HepG2 (cell line): ENCODE measurements at regions not wholly inside any gene's neighbourhood (a gene's known extent, or its start where the extent isn't known, plus 50 kb on each side); places are given as distances from the start of the nearest gene placed in this dataset.
A peak's percentile ranks its signal among the peaks of the same experiment; 100 is the strongest.

Experiments used
- JUNB ChIP-seq: sonication (generic); formaldehyde crosslinking; IDR thresholded peaks from 2 replicates; pipeline ENCODE4 v1.8.0; 2022; ENCODE audit warnings: missing genetic modification reagents, mild to moderate bottlenecking, borderline replicate concordance
- TEAD3 ChIP-seq: optimal IDR thresholded peaks from 2 replicates; pipeline ENCODE3; 2016; ENCODE audit warnings: borderline replicate concordance
- ZZZ3 ChIP-seq: sonication (generic); formaldehyde crosslinking; IDR thresholded peaks from 2 replicates; pipeline ENCODE4 v1.4.0; 2020; ENCODE audit warnings: missing genetic modification reagents, mild to moderate bottlenecking, borderline replicate concordance
- TF ChIP-seq, protein P1 (sequence below): sonication (generic); formaldehyde crosslinking; IDR thresholded peaks from 2 replicates; pipeline ENCODE4 v1.5.0; 2020; ENCODE audit warnings: mild to moderate bottlenecking, missing genetic modification reagents, borderline replicate concordance
- TF ChIP-seq, protein P2 (sequence below): sonication (generic); formaldehyde crosslinking; IDR thresholded peaks from 2 replicates; pipeline ENCODE4 v1.4.0; 2020; ENCODE audit warnings: mild to moderate bottlenecking, missing genetic modification reagents
- TF ChIP-seq, protein P3 (sequence below): sonication (generic); formaldehyde crosslinking; IDR thresholded peaks from 2 replicates; pipeline ENCODE4 v1.4.0; 2020; ENCODE audit warnings: missing genetic modification reagents
- TF ChIP-seq, protein P4 (sequence below): sonication (generic); formaldehyde crosslinking; IDR thresholded peaks from 2 replicates; pipeline ENCODE4 v1.8.1; 2023; ENCODE audit warnings: missing genetic modification reagents, inconsistent platforms, borderline replicate concordance
- TF ChIP-seq, protein P5 (sequence below): sonication (generic); formaldehyde crosslinking; IDR thresholded peaks from 2 replicates; pipeline ENCODE4 v1.5.0; 2020; ENCODE audit warnings: missing genetic modification reagents, mild to moderate bottlenecking, borderline replicate concordance

DNA sequence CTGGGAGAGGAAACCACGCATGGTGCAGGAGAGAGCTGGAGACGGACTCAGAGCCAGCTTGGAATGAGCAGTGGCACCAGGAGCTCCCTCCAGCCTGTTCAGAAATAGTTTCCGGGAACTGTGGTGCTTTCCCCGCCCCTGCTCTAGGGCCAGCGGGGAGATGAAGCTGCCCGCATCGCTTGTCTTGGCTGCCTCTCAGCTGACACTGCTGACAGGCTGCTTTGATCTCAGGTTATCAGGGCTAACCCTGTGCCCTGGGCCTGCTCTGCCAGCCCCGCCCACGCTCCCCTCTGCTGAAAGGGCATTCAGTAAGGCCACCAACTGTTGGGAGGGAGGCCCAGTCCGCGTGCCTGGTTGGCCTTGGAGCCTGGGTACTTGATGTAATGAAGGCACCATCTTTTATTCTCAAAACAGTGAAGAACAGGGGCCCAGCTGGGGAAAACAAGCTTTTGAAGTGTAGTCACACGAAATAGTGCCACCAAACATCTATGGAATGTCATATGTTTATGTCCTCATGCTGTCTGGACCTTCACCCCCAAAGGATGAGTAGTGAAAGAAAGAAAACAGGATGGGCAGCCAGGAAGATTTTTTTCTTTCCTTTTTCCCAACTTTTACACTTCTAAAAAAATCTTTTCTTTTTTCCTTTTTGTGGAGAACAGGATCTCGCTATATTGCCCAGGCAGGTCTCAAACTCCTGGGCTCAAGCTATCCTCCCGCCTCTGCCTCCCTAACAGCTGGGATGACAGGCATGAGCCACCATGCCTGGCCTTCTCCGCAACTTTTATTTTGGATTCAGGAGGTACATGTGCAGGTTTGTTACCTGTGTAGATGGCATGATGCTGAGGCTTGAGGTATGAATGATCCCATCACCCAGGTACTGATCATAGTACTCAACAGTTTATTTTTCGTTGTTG lies 115.9 kb upstream of the TBX3 start (continued):
- TF ChIP-seq, protein P1, sequence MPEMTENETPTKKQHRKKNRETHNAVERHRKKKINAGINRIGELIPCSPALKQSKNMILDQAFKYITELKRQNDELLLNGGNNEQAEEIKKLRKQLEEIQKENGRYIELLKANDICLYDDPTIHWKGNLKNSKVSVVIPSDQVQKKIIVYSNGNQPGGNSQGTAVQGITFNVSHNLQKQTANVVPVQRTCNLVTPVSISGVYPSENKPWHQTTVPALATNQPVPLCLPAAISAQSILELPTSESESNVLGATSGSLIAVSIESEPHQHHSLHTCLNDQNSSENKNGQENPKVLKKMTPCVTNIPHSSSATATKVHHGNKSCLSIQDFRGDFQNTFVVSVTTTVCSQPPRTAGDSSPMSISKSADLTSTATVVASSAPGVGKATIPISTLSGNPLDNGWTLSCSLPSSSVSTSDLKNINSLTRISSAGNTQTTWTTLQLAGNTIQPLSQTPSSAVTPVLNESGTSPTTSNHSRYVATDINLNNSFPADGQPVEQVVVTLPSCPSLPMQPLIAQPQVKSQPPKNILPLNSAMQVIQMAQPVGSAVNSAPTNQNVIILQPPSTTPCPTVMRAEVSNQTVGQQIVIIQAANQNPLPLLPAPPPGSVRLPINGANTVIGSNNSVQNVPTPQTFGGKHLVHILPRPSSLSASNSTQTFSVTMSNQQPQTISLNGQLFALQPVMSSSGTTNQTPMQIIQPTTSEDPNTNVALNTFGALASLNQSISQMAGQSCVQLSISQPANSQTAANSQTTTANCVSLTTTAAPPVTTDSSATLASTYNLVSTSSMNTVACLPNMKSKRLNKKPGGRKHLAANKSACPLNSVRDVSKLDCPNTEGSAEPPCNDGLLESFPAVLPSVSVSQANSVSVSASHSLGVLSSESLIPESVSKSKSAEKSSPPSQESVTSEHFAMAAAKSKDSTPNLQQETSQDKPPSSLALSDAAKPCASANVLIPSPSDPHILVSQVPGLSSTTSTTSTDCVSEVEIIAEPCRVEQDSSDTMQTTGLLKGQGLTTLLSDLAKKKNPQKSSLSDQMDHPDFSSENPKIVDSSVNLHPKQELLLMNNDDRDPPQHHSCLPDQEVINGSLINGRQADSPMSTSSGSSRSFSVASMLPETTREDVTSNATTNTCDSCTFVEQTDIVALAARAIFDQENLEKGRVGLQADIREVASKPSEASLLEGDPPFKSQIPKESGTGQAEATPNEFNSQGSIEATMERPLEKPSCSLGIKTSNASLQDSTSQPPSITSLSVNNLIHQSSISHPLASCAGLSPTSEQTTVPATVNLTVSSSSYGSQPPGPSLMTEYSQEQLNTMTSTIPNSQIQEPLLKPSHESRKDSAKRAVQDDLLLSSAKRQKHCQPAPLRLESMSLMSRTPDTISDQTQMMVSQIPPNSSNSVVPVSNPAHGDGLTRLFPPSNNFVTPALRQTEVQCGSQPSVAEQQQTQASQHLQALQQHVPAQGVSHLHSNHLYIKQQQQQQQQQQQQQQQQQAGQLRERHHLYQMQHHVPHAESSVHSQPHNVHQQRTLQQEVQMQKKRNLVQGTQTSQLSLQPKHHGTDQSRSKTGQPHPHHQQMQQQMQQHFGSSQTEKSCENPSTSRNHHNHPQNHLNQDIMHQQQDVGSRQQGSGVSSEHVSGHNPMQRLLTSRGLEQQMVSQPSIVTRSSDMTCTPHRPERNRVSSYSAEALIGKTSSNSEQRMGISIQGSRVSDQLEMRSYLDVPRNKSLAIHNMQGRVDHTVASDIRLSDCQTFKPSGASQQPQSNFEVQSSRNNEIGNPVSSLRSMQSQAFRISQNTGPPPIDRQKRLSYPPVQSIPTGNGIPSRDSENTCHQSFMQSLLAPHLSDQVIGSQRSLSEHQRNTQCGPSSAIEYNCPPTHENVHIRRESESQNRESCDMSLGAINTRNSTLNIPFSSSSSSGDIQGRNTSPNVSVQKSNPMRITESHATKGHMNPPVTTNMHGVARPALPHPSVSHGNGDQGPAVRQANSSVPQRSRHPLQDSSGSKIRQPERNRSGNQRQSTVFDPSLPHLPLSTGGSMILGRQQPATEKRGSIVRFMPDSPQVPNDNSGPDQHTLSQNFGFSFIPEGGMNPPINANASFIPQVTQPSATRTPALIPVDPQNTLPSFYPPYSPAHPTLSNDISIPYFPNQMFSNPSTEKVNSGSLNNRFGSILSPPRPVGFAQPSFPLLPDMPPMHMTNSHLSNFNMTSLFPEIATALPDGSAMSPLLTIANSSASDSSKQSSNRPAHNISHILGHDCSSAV (CRISPR knock-in tag) = no peak
- TF ChIP-seq JUNB (CRISPR knock-in tag) (no peak; the same call in 1 of the 2 replicates), ZZZ3 (CRISPR knock-in tag) (peak; percentile 29; the same call in 1 of the 2 replicates), TEAD3 (CRISPR knock-in tag) (peak; percentile 96)
- TF ChIP-seq, protein P2, sequence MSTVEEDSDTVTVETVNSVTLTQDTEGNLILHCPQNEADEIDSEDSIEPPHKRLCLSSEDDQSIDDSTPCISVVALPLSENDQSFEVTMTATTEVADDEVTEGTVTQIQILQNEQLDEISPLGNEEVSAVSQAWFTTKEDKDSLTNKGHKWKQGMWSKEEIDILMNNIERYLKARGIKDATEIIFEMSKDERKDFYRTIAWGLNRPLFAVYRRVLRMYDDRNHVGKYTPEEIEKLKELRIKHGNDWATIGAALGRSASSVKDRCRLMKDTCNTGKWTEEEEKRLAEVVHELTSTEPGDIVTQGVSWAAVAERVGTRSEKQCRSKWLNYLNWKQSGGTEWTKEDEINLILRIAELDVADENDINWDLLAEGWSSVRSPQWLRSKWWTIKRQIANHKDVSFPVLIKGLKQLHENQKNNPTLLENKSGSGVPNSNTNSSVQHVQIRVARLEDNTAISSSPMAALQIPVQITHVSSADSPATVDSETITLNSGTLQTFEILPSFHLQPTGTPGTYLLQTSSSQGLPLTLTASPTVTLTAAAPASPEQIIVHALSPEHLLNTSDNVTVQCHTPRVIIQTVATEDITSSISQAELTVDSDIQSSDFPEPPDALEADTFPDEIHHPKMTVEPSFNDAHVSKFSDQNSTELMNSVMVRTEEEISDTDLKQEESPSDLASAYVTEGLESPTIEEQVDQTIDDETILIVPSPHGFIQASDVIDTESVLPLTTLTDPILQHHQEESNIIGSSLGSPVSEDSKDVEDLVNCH = no peak
- TF ChIP-seq, protein P3, sequence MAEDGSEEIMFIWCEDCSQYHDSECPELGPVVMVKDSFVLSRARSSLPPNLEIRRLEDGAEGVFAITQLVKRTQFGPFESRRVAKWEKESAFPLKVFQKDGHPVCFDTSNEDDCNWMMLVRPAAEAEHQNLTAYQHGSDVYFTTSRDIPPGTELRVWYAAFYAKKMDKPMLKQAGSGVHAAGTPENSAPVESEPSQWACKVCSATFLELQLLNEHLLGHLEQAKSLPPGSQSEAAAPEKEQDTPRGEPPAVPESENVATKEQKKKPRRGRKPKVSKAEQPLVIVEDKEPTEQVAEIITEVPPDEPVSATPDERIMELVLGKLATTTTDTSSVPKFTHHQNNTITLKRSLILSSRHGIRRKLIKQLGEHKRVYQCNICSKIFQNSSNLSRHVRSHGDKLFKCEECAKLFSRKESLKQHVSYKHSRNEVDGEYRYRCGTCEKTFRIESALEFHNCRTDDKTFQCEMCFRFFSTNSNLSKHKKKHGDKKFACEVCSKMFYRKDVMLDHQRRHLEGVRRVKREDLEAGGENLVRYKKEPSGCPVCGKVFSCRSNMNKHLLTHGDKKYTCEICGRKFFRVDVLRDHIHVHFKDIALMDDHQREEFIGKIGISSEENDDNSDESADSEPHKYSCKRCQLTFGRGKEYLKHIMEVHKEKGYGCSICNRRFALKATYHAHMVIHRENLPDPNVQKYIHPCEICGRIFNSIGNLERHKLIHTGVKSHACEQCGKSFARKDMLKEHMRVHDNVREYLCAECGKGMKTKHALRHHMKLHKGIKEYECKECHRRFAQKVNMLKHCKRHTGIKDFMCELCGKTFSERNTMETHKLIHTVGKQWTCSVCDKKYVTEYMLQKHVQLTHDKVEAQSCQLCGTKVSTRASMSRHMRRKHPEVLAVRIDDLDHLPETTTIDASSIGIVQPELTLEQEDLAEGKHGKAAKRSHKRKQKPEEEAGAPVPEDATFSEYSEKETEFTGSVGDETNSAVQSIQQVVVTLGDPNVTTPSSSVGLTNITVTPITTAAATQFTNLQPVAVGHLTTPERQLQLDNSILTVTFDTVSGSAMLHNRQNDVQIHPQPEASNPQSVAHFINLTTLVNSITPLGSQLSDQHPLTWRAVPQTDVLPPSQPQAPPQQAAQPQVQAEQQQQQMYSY = peak; percentile 66
- TF ChIP-seq, protein P4, sequence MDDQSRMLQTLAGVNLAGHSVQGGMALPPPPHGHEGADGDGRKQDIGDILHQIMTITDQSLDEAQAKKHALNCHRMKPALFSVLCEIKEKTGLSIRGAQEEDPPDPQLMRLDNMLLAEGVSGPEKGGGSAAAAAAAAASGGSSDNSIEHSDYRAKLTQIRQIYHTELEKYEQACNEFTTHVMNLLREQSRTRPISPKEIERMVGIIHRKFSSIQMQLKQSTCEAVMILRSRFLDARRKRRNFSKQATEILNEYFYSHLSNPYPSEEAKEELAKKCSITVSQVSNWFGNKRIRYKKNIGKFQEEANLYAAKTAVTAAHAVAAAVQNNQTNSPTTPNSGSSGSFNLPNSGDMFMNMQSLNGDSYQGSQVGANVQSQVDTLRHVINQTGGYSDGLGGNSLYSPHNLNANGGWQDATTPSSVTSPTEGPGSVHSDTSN (CRISPR knock-in tag) = no peak
- TF ChIP-seq, protein P5, sequence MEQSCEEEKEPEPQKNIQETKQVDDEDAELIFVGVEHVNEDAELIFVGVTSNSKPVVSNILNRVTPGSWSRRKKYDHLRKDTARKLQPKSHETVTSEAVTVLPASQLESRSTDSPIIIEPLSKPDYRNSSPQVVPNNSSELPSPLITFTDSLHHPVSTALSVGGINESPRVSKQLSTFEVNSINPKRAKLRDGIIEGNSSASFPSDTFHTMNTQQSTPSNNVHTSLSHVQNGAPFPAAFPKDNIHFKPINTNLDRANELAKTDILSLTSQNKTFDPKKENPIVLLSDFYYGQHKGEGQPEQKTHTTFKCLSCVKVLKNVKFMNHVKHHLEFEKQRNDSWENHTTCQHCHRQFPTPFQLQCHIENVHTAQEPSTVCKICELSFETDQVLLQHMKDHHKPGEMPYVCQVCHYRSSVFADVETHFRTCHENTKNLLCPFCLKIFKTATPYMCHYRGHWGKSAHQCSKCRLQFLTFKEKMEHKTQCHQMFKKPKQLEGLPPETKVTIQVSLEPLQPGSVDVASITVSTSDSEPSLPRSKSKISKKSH (CRISPR knock-in tag) = peak; percentile 85; the same call in 1 of the 2 replicates
